ENCODE measurements at regions not wholly inside any gene's neighbourhood (a gene's known extent, or its start where the extent isn't known, plus 50 kb on each side); places are given as distances from the start of the nearest gene placed in this dataset.

GRCh38 chr3:88882121-88882520, 225.3 kb upstream of the EPHA3 start:
- TF ChIP-seq POLR2AphosphoS5 (IDR thresholded peaks at IDR 0.05; ENCODE audit: borderline replicate concordance, low read depth, low read length), result no peak
- TF ChIP-seq EZH2 (IDR thresholded peaks at IDR 0.05), result no peak
- no peak for TF ChIP-seq FOXP2 (optimal IDR thresholded peaks at IDR 0.05; ENCODE audit: control extremely low read depth, extremely low read length, insufficient read depth)

Measured in SK-N-MC (cell line).